ENCODE measurements at regions not wholly inside any gene's neighbourhood (a gene's known extent, or its start where the extent isn't known, plus 50 kb on each side); places are given as distances from the start of the nearest gene placed in this dataset.

- H3K9me3 ChIP-seq = no peaks in the 10 kb centered on the region
- H3K27ac ChIP-seq = no peak overlapping the region
- no peak for TF ChIP-seq POLR2A (IDR thresholded peaks at IDR 0.05)
- TF ChIP-seq, protein P1, sequence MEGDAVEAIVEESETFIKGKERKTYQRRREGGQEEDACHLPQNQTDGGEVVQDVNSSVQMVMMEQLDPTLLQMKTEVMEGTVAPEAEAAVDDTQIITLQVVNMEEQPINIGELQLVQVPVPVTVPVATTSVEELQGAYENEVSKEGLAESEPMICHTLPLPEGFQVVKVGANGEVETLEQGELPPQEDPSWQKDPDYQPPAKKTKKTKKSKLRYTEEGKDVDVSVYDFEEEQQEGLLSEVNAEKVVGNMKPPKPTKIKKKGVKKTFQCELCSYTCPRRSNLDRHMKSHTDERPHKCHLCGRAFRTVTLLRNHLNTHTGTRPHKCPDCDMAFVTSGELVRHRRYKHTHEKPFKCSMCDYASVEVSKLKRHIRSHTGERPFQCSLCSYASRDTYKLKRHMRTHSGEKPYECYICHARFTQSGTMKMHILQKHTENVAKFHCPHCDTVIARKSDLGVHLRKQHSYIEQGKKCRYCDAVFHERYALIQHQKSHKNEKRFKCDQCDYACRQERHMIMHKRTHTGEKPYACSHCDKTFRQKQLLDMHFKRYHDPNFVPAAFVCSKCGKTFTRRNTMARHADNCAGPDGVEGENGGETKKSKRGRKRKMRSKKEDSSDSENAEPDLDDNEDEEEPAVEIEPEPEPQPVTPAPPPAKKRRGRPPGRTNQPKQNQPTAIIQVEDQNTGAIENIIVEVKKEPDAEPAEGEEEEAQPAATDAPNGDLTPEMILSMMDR (IDR thresholded peaks at IDR 0.05) = no peak
- no peak for TF ChIP-seq EP300 (IDR thresholded peaks at IDR 0.05)
- no peaks in the 10 kb centered on the region for H3K36me3 ChIP-seq
- no peak for DNase-seq
- no peaks in the 10 kb centered on the region for H3K4me1 ChIP-seq (ENCODE audit: insufficient read depth)
- no peaks in the 10 kb centered on the region for H3K27me3 ChIP-seq
- intact Hi-C loops (cut with DNase I) = no loop called here
- H3K4me3 ChIP-seq = no peak overlapping the region
- 93% methylated on average over 8 of the region's 8 CpGs for WGBS, 3 donors
Measured at GRCh38 chr20:61157301-61157700, 94.8 kb upstream of the CDH4 start.

DNA sequence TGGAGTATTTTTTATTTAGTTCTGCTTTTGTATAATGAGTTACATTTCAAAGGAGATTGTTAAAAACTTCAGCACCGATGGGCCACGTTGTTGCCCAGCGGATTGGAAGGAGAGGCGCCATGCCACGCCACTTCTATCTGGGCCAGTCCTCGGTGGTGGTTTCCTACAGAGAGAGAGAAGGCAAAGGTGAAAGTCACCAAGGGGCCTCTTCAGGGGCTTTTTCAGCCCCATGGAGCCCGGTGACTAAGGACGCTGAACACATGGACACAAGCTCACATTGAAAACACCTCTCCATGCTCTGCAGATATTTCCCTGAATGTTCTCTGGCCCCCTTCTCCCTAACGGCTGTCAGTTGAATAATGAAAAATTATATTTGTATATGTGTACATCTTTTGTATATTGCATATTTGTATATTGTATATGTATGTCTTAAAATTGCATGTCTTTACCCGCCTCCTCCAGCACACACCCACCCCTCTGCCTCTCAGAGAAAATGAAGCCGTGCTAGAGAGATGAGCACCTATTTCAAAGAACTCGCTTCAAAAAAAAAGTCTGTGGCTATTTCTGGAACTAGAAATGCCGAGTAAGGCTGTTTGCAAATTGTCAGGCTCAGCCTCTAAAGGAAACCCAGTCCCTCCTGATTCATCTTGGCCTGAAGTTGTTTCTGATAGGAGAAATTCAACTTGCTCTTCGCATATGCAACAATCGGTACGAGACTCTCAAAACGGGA is 91.9 kb upstream of the CDH4 start:
- Histone ChIP-seq H3K9me3 (no peaks in the 10 kb centered on the region), H3K4me3 (no peak overlapping the region), H3K4me1 (ENCODE audit: insufficient read depth) (no peaks in the 10 kb centered on the region), H3K27me3 (no peaks in the 10 kb centered on the region), H3K36me3 (no peaks in the 10 kb centered on the region), H3K27ac (no peak overlapping the region)
- intact Hi-C loops (cut with DNase I) = no loop called here
- TF ChIP-seq EP300 (IDR thresholded peaks at IDR 0.05) (no peak), POLR2A (IDR thresholded peaks at IDR 0.05) (no peak)
- TF ChIP-seq, protein P1 (IDR thresholded peaks at IDR 0.05) = no peak
- no peak for DNase-seq
- WGBS, 3 donors = 33 to 47% (median 46%) methylated on average over 17 of the region's 17 CpGs

GRCh38 chr20:61161726-61162390 is 90.2 kb upstream of the CDH4 start:
- 9 to 14% (median 12%) methylated on average over 8 of the region's 8 CpGs for WGBS, 3 donors
- H3K36me3 ChIP-seq = no peaks in the 10 kb centered on the region
- H3K27ac ChIP-seq = no peak overlapping the region
- no peaks in the 10 kb centered on the region for H3K9me3 ChIP-seq
- H3K4me3 ChIP-seq = no peak overlapping the region
- TF ChIP-seq EP300 (IDR thresholded peaks at IDR 0.05) = no peak
- TF ChIP-seq, protein P1 (IDR thresholded peaks at IDR 0.05) = no peak
- TF ChIP-seq POLR2A (IDR thresholded peaks at IDR 0.05) = no peak
- H3K27me3 ChIP-seq = no peaks in the 10 kb centered on the region
- H3K4me1 ChIP-seq (ENCODE audit: insufficient read depth) = no peaks in the 10 kb centered on the region
- intact Hi-C loops (cut with DNase I) = no loop called here
- DNase-seq = no peak

DNA sequence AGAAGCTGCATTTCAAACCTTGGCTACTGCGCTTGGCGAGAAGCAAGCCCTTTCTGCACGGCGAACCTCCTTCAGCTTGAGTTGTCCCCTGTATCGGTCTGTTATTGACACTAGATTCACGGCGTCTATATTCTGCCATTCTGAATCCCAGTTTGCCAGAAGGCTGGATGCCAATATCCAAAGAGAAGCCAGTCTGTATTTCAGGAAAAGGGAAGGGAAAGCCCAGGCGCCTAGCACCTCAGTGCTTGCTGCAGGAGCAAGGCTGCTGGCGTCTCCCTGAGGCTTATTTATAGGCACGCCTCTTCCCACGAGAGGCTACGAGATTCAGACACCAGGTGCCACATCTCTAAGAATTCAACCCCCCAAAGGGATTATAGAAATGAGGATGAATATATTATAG is 89.6 kb upstream of the CDH4 start:
- Histone ChIP-seq H3K9me3 (no peaks in the 10 kb centered on the region), H3K4me3 (no peak overlapping the region), H3K27me3 (no peaks in the 10 kb centered on the region), H3K4me1 (ENCODE audit: insufficient read depth) (no peaks in the 10 kb centered on the region), H3K27ac (no peak overlapping the region), H3K36me3 (no peaks in the 10 kb centered on the region)
- intact Hi-C loops (cut with DNase I) = no loop called here
- TF ChIP-seq EP300 (IDR thresholded peaks at IDR 0.05) (no peak), POLR2A (IDR thresholded peaks at IDR 0.05) (no peak)
- TF ChIP-seq, protein P1 (IDR thresholded peaks at IDR 0.05) = no peak
- DNase-seq = no peak
- 13 to 21% (median 19%) methylated on average over 12 of the region's 12 CpGs for WGBS, 3 donors
